ENCODE measurements at regions not wholly inside any gene's neighbourhood (a gene's known extent, or its start where the extent isn't known, plus 50 kb on each side); places are given as distances from the start of the nearest gene placed in this dataset.

DNA sequence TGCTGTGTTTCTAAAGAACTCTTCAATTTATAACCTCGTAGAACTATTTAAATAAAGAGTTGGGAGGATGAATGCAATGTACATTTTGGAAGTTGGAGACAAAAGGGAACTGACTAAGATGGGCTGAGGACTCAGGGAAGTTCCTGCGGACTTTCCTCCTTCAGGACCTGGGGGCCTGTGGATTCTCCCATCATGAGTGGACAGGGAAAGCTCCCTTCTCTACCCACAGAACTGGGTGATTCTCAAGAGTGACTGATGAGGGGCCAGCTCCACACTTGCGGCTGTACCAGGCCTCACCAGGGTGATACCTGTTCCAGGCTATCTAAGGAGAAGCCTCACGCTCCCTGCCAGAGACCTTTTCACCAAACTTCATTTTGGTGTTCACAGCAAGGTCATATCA is 143.8 kb upstream of the APCDD1 start:
- DNase-seq (ENCODE audit: low read depth in 2 of 2) = no peak

DNA sequence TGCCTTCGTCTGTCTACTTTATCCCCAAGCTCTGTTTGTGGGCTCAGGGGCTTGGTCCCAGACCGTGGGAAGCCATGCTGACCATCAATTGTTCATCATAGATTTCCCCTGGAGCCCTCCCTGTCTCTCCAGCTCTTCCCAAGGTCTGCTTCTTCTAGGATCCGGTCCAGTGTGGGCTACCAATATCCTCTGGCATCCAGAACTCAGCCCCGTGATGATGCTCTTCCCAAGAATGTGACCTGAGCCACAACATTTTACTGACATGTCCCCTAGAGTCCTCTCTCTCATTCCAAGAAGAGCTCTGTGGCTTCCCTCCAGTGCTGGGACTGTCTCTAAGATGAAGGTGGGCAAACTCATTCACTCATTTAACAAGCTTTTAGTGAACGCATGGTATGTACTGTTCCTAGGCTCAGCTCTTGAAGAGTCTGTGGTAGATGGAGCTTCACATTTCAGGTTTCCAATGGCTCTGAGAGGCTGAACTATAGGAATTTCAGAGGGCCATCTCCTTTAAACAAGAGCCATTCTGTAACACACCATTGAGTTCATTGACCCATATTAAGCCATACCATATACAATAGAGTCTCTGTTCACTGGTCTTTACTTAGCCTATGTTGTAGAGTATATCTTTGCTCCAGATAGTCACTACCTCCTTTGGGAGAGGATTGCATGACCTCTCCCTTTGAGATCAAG is 142.0 kb upstream of the APCDD1 start:
- DNase-seq (ENCODE audit: low read depth in 2 of 2) = no peak

DNA sequence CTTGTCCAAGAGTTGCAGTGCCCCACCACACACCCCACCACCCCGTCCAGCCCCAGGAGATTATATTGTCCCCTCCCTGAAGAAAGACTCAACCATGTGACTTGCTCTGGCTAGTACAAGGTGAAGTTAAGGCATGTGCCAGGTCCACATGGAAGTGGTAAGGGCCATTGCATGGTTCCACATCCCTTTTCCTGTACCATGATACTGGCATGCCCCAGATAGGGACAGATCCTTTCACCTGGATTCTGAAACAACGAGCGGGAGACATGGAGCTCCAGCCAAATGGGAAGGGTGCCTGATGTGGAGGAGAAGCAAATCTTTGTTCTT is 141.5 kb upstream of the APCDD1 start:
- DNase-seq (ENCODE audit: low read depth in 2 of 2) = no peak

DNA sequence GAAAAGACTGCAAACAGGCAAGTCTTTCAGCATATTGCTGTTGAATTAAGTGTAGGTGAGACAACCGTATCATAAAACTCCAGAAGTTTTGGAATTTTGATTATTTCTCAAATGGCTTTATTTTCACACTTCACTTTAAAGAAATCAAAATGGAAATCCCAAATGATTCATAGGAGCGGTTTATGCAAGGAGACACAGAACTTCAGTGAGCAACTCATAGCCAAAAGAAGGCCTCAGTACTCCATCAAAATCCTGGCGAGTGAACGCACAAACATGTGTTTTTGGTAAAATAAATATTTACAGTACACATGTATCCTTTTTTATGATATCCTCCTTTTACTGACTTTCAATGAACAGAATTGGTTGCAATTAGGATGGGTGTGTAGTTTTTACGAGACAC is 140.4 kb upstream of the APCDD1 start:
- no peak for DNase-seq (ENCODE audit: low read depth in 2 of 2)

DNA sequence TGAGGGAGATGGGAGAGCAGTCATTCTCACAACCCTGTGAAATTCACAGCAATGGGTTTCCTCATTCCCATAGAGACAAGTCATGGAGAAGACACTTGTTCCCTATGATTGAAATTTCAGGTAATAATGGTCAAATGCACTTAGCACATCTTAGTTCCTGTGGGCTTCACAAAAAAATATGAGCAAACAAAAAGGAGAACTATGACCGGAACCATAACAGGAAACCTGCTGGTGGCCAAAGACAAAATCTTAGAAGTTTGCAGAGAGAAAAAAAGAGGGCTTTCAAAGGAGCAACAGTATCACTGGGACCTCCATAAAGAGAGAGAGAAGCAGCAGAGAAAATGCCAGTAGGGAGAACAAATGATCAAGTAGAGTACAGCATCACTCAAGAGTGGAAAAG is 138.9 kb upstream of the APCDD1 start:
- DNase-seq (ENCODE audit: low read depth in 2 of 2) = no peak

DNA sequence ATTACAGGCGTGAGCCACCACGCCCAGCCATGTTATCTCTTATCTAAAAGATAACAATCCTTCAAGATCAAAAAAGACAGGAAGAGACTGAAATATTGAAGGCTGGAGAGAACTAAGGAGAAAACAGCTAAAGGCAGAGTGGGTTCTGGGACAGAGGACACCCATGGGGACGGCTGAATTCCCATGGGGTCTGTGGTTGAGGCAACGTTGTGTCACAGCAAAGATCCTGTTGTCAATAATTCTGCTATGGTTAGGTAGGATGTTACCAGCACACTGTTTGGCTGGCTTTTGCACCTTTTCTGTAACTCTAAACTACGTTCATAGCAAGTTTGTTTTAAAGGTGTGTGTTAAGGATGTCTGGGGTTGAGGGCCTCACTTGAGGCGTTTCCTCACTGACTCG is 137.7 kb upstream of the APCDD1 start:
- no peak for DNase-seq (ENCODE audit: low read depth in 2 of 2)

DNA sequence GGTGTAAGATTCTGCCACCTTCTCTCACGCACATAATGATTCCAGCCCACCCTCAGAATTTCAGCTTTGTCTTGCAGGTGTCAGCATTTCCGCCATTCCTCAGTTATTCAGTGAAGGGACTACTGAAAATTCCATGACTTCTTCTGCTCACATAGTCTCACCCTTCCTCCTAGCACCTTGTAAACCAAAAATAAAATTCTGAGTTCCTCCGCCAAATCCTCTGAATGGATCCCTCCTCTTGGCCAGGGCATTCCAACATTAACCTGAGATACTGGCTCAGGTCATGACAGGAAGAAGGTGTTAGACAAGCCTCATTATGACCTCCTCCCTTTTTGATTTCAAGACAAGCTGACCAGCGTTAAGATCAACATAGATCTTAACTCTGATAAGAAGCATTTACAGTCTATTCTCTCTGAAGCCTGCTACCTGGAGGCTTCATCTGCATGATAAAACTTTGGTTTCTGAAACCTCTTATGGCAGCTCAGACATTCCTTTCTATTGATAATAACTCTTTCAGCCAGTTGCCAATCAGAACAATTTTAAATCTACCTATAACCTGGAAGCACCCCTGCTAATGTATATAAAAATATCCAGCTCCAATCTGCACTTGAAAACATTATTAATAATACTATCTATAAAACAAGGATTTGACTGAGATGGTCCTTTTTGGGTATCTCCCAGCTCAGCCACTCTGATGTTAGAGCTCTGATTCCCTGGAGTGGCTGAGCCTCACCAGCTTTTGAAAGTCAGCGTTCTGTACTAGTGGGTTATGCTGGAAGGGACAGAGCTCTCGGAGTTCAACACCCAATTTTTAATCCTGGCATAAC is 136.4 kb upstream of the APCDD1 start:
- DNase-seq (ENCODE audit: low read depth in 2 of 2) = no peak

DNA sequence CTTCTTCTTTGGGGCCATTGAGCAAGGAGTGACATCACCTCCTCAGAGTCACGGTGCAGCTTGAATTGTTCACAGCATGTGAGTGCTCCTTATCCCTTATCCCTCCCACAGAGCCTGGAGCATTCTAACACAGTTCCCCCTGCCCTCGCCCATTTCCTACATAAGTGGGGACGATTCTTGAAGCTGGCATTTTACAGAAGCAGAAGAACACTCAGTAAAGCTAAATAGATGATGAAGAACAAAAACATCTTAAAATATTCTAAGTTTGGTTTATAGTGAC is 135.8 kb upstream of the APCDD1 start:
- DNase-seq (ENCODE audit: low read depth in 2 of 2) = no peak

DNA sequence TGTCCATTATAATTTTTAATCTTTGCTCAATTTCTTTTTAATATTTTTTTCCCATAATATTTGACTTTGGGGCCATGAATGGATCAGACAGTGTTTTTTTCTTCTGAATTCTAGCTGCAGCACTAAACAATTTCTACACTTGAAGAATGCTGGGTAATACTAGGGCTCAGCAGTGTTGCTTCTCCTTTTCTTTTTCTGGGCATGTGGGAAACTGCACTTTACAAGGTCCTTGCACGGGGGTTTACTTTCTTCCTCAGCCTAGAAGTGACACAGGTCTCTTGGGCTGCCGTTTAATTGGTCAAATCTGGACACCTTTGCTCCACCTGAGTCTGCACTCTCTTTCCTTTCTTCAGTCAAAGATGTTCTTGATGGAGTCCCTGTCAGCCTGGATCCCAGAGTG is 135.4 kb upstream of the APCDD1 start:
- no peak for DNase-seq (ENCODE audit: low read depth in 2 of 2)

DNA sequence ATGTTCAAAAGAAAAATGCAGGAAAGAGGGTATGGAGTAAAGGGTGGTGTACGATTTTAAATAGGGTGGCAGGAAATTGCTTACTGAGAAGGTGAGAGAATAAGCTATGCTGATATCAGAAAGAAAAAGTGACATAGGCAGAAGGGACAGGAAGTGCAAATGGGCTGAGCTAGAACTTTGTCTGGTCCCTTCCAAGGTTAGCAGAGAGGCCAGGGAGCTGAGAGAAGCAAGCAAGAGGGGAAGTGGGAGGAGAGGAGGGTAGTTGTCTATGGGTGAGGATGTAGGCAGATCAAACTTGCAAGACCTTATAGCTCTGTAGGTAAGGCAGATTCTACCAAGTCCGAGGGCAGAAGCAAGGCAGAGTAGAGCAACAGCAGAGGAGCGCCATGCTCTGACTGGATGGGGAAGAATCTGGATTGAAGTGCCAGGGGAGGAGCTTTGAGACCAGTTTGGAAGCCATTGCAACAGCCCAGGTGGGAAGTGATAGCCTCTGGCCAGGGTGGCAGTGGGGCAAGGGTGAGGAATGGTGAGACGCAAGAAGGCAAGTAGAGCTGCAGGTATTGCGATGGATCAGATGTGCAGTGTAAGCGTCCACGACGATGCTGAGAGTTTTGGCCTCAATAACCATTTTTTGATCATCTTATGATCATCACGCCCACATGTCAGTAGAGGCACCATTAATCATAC is 134.4 kb upstream of the APCDD1 start:
- DNase-seq (ENCODE audit: low read depth in 2 of 2) = no peak

DNA sequence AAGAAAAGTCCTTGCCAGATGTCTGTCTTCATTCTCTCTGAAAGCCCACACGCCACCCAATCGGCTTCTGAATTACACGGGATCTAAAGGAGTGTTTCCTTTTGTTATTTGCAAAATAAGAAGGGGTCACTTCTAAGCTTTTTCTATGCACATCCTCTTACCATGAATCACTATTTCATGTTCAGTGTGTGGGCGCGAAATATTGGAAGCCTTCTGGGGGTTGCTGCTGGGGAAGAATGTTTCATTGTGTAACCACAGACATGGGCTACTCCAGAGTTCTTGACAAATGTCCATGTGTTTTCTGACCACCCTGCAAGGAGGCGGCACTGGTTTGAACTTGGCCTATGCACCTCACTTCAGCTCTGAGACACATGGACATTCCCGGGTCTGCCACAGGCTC is 133.6 kb upstream of the APCDD1 start:
- DNase-seq (ENCODE audit: low read depth in 2 of 2) = no peak

DNA sequence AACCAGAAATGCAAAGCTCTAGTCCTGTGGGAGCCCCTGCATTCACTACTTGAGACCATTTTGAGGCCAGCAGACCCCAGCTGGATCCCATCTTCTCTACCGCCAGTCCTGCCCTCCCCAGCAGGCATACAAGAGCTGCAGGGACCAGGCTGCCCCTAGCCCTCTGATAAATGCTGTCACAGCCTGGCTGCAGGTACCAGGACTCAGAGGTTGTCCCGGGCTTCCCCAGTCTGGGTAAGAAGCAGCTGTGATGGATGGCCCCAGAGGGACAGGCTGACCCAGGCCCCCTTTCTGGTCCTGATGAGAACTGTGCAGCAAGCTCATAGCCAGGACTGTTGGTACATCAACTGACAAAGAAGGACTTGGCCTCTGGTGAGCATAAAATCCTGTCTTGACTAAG is 132.9 kb upstream of the APCDD1 start:
- DNase-seq (ENCODE audit: low read depth in 2 of 2) = no peak

DNA sequence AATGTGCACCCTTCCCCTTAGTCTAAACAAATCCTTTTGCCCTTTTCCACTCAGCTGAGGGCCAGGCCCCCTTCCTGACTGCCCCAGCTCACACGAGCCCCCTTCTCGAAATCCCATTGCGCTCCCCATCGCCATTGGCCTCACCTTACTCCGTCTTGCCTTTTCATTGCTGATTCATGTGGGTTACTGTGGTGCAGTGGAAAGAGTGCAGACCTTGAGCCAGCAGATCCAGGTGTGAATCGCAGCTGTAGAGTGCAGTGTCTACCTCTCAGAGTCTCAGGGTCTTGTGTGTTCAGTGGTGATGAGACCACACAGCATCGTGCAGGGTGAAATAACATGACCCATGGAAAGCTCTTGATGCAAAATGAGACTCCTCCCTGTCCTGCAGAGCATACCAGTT is 132.4 kb upstream of the APCDD1 start:
- DNase-seq (ENCODE audit: low read depth in 2 of 2) = no peak

DNA sequence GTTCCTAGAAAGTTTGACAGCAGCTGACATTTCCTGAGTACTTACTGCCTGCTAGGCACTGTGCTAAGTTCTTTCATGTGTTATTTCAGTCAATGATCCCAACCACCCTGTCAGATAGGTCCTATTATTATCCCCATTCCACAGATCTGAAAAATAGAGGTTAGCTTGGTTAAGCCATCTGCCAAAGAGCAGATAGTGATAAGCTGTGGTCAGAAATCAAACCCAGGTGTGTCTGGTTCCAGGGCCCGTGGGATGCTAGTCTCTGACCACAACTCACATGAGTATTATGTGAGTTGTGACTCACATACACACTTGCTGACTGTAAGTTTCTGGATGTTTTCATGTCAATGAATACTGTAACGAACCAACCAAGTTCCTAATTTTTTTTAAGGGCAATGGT is 132.0 kb upstream of the APCDD1 start:
- DNase-seq (ENCODE audit: low read depth in 2 of 2) = no peak

DNA sequence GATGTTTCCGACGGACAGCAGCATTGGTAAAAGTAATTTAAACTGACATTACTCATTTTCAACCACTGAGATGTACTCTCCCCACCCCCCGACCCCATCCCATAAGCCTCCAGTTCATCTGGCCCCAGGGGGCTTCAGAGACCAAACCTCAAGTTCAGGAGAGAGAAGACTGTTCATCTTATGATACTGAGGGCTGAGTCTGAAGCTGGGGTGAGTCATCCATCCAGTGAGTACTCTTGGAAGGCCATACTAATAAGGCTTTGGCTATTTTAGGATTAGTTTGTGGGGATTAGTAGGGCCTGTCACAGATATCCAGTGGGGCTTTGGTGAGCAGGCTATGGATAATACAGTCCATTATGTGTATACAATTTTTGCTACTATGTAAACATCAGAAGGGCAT is 125.3 kb upstream of the APCDD1 start:
- DNase-seq (ENCODE audit: low read depth in 2 of 2) = no peak

DNA sequence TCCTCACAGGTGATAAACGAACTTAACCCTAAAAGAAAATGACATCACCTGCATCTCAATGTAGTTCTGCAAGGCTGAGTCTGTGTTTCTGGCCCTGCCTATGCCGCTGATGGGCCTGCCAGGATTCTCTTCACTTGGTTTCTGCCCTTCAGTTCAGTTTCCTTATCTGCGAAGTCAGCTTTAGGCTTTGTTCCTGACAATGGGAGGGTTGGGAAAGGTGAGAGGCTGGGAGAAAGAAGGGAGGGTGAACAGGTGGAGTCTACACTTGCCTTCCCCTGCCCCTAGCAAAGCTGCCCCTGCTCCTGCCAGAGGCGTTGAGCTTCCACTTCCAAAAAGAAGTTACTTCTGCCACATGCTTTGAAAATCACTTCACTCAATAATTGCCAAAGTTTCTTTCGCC is 124.0 kb upstream of the APCDD1 start:
- no peak for DNase-seq (ENCODE audit: low read depth in 2 of 2)

DNA sequence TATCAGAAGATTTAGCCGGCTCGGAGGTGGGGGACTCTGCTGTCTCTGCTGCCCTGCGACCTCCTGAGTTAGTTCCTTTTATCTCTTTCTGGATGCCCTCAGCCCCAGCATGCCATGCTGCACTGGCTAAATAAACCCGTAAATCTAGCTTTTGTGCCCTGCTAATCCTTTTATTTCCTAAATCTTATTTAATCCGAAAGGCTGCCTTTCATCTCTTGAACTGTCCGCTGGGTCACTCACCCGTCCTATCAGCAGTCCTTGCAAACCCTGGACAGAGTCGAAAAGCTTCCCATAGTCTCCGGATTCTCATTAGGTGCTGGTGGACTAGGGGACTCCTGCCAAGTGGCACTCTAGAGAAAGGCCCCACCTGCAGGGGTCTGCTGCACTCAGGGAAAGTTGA is 122.0 kb upstream of the APCDD1 start:
- no peak for DNase-seq (ENCODE audit: low read depth in 2 of 2)

DNA sequence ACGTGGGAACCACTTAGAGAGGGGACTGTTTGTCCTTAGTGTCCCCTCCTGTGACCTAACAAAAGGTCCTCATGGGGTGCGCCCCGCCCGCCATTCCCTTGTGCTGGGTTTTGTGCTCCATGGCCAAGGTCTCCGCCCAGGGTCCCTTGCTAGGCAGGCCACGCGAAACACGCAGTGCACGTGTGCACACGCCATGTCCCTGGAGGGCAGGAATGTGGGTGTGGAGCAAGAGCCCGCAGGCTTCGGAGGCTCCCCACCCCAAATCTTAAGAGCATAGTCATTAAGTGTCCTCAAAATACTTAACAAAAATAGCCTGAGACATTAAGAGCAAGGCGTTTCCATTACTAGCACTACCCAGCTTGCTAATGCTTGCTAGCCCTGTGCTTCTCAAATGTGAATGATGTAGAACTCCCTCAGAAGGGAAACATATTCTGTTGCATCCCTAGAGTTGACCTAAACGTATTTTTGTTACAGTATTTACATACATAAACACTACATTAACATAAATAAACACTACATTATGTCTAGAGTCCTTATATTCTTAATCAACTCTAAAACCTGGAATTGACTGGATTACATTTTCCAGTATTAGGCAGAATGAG is 117.6 kb upstream of the APCDD1 start:
- DNase-seq (ENCODE audit: low read depth in 2 of 2) = no peak

DNA sequence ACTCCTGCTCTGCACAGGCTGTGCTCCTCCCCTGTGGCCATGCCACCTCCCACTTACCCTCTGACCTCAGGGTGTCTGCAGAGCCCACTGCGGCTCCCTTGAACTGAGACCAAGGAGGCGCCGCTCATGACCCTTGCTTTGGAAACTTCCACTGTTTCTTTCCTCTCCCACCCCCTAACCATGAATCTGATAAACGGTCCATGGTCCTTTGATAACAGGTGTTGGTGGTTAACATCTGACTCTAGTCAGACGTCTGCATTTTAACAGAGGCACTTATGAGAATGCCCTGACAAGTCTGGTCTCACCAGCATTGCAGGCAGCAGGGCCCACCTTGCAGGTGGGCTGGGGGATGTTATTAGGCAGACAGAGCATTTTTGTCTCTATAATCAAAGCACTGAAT is 113.6 kb upstream of the APCDD1 start:
- no peak for DNase-seq (ENCODE audit: low read depth in 2 of 2)

DNA sequence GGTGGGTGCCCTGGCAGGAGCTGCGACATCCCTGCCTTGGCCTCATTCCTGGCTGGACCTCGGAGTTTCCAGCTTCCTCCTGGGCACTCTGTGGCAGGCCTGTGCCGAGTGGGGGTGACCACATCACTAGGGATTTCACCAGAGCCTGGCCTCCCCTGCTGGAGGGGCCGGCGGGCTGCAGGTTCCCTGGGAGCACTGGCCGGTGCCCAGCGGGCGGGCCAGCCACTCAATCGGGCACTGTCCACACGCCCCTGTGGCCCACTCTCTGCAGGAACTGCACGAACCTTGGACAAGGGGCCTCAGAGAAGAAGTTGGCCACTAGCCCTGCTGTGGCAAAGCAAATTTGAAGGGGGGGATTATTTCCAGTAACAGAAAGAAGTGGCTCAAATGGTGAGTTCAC is 110.7 kb upstream of the APCDD1 start:
- DNase-seq (ENCODE audit: low read depth in 2 of 2) = no peak

DNA sequence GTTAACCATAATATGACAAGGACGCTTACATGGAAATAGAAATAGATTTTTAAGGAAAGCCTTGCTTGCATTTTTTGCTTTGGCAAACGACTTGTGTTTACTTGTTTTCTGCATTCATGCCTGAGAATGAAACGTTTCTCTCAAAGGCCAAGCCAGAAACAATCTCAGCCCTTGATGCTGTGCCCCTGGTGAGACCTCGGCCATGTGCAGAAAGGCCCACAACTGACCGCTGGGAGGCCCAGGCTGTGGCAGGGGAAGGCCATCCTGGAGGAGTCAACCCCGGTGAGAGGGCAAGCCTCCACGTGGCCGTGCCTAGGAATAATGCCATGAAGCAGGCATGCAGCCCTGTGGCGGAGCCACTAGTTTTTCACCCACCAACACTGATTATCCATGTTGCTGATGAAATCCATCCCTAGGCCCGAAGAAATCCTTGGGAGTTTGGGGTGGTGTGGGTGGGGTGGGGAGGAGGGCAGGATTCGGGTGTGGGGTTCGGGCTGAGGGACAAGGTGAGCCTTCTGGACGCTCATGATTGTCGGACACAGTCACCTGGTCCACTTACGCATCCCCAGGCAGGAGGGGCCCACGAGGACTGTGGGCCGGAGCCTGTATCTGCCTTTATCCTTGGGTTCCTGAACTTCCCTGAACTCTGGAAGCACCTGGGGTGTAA is 107.6 kb upstream of the APCDD1 start:
- DNase-seq (ENCODE audit: low read depth in 2 of 2) = no peak

DNA sequence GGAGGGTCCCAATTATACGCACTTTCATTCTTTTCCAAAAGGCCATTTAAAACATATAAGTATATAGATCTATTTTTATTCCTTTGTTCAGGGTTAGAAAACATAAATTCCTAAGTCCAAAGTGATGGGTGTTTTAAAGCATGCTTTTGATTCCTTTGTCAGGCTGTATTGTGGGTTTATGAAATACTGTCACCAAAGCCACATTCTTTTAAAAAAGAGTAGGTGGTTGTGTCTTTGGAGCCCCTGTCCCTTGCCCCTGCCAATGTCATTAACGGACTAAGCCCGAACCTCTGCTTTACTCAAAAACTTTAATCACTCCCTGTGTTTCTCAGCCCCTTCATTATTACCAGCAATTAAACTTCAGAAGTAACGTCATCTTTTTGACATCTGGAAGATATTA is 104.9 kb upstream of the APCDD1 start:
- DNase-seq (ENCODE audit: low read depth in 2 of 2) = no peak

Measured in dermis microvascular lymphatic vessel endothelial cell (primary cell).